SHP77 (cell line): ENCODE measurements at regions not wholly inside any gene's neighbourhood (a gene's known extent, or its start where the extent isn't known, plus 50 kb on each side); places are given as distances from the start of the nearest gene placed in this dataset.

Experiments used
- DNase-seq, 2 experiments: peaks; one replicate each; lab custom pipeline; 2025; lab: John Stamatoyannopoulos, UW

- DNase-seq: peak; percentile 41 to 43
These were observed 294.9 kb upstream of the FOXF1 start for GRCh38 chr16:86215233-86215978.

GRCh38 chr16:86215979-86216585, 294.2 kb upstream of the FOXF1 start:
- DNase-seq: no peak

- DNase-seq: no peak
These were observed 293.7 kb upstream of the FOXF1 start for GRCh38 chr16:86216591-86216990.

DNA sequence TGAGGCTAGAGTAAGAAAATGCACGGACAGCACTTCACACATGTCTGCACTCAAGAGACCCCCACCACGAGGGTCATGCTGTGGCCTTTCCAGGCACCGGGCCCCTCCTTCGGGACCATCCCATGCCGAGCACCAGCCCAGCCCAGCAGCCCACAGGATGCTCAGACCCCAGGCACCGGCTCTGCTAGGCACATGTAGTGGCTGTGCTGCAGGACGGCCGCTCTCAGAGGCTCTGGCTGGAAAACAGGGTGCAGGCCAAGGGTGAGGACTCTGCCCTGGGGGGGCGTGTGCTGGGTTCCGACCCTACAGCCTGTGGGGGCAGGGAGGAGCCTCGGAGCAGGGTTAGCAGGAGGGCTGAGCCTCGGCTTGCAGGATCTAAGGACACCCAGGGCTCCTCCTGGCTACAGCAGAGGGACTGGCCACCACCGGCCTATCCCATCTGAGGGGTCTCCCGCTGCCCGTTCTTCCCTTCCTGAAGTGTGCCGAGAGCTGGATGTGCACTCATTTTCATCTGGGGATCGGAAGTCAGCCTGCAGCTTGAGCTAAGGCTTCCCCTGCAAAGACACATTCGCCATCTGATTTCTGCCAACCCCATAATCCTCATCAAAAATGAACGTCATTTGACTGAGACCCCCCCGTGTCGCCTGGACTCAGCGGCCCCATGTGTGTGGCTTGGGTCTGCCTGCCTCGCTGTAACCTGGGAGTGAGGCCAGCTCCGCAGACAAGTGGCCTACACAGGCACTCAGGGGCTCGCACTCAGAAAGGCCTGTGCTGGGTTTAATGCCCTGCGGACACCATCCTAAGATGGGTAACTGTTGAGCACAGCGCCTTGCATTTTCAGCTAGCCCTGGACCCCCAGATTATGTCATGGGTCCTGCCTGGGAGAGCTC, 293.1 kb upstream of the FOXF1 start:
- no peak for DNase-seq

DNA sequence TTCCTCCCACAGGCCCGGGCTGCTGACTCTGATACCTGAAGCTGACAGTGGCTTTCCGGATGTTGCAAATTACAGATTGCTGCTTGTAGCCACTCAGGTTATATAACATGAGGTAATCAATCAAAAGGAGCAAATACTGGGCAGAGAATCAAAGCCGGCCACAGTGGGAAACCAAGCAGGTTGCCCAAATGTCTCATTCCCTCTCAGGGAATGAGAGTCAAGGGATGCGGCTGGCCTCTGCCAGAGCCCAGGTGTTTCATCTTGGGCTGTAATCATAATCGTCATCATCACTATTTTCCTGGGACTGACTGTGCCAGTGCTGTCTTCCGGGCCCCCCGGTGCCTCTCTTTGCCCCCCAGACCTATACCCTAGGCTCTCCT, 292.4 kb upstream of the FOXF1 start:
- no peak for DNase-seq

- no peak for DNase-seq
These were observed 291.7 kb upstream of the FOXF1 start for GRCh38 chr16:86218479-86219170.

DNA sequence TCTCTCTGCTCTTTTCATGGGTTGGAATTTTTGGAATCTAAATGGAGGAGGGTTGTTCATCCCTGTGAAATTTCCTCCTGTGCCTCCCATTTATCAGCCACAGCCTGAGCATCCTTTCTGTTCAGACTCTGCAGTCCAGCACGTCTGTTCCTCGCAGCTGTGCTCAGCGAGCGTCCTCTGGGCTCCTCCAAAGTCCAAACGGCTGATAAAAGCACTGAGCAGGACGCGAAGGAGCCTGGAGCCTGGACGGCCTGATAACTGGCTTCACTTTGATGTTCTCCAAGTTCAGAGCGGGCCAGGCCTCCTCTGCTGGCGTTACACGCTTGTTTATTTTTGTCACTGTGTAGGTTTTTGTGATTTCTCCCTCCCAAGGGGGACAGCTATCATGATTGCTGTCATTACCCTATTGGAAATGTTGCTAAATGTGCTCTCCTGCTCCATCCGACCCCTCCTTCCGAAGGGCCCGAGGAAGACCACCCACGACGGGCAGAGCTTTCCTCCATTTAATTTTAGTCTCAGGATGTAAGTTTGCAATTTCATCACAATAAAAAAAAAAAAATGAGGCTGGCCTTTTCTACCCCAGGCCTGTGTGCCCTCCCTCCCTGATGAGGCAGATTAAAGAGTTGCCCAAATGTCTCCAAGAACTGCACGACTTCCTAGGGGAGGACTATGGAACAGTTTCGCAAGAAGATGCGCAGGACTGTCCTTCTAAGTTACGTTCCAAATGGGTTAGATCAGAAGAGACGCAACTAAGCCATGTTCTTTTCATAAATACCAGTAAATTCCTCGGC, 290.5 kb upstream of the FOXF1 start:
- no peak for DNase-seq

GRCh38 chr16:86220561-86220960, 289.8 kb upstream of the FOXF1 start:
- DNase-seq: no peak

DNA sequence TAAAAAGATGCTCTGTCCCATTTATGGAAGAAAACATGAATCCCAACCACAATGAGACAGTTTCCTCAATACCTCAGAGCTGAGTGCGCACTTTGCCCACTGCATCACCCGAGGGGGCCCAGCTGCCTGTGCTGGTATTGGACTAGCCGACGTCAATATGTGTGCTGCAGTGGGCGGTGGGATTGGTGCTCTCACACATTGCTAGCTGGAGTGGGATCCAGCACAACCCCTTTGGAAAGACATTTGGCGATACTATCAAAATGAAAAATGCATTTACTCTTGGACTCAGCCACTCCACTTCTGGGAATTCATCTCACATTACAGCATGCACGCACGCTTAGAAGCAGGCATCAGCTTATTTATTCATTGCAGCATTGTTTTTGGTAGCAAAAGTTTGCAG, 289.2 kb upstream of the FOXF1 start:
- DNase-seq: no peak

DNA sequence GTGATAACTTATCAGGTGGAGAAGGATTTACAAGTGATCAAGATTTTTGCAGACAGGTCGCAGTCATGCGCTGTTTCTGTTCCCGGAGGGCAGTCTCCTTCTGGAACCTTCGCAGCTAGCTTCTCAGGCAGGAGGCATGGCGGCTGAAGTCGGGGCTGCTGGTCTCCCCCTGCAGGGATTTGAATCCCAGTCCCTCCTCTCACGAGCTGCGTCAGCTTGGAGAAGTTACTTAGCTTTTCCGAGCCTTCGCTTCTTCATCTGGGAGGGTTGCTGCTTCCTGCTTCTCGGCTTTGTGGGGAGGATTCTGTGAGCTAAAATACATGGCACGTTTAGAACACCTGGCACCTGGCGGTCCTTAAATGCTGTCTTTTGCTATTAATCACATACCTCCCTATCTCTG, 287.8 kb upstream of the FOXF1 start:
- no peak for DNase-seq

- DNase-seq: no peak
These were observed 287.3 kb upstream of the FOXF1 start for GRCh38 chr16:86222965-86223551.

- no peak for DNase-seq
These were observed 286.2 kb upstream of the FOXF1 start for GRCh38 chr16:86224126-86224525.

DNA sequence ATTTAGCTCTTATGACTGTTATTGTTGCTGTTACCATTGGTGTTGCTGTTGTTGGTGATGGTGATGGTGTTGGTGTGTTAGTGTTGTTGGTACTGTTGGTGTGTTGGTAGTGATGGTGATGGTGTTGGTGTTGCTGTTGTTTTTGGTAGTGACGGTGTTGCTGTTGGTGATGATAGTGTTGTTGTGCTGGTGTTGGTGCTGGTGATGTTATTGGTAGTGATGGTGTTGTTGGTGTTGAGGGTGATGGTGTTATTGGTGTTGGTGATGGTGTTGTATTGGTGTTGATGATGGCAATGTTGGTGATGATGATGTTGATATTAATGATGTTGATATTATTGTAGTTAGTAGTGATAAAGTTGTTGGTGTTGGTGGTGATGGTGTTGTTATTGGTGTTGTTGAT, 285.7 kb upstream of the FOXF1 start:
- no peak for DNase-seq

DNA sequence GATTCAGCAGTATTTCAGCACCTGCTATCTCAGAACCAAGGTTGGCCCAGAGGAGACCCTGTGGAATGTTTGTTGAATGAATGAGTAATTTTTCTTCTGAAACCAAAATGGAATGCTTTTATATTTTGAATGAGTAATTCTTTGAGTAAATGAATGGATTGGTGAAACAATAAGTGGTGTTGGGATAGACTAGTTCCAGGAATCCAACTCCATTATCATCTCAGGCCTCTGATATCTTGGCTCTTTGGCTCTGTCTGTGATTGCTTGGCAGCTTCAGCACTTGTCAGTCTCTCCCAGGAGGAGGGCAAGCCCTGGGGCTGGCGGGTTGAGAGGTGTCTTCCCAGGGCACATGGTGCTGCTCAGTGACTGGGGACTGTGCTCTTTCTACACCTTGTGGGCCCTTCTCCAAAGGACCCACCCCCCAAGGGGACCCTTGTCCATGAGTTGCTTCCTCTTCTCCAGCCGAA, 284.4 kb upstream of the FOXF1 start:
- DNase-seq: no peak

GRCh38 chr16:86227041-86227440, 283.3 kb upstream of the FOXF1 start:
- DNase-seq: no peak

- no peak for DNase-seq
These were observed 282.5 kb upstream of the FOXF1 start for GRCh38 chr16:86227801-86228200.

- DNase-seq: no peak
These were observed 281.6 kb upstream of the FOXF1 start for GRCh38 chr16:86228713-86229112.

DNA sequence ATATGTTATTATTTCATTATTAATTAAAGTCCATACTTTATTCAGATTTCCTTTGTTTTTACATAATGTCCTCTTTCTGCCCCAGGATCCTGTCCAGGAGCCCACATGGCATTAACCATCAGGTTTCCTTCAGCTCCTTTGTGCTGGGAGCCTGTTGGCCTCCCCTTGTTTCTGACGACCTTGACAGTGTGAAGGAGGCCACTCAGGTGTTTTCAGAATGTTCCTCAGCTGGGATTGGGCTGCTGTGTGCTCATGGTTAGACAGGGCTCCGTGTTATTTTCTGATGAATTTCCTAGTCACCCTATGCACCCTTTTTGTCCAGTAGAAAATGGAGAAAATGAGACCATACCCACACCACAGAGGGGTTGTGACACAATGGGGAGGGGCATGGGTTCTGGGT, 281.0 kb upstream of the FOXF1 start:
- no peak for DNase-seq

DNA sequence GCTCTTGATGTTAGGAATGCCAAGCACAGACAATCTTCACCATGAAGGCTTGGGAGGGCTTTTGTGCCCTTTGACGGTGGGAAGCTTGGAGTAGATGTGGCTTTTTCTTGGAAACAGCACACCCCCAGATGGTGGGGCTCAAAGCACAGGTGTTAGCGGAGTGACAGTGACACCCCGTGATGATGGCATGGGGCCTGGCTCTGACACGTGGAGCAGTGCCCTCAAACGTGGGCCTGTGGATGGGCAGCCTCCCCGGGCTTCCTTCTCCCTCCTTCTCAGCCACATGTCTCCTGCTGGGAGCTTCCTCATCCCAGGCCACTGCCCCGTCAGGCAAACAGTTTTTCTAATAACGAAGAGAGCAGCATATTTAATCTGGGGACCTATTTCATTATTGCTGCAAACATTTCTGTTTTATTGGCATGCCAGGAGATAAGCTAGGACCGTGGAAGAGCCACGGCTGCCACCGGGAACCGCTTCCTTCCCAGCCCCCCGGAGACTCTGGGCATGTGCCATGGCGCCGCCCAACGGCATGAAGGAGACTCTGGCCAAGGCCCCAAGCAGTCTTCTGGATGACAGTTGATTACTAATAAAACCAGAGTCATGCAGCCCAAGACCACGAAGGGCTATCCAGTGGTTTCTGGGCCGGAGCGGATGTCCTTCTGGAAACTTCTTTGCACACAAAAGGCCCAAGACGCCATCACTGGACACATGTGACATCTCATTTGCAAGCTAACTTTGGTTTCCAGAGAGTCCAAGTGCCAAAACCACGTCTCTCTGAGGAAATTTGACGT, 280.3 kb upstream of the FOXF1 start:
- DNase-seq: no peak

GRCh38 chr16:86231321-86231995, 278.9 kb upstream of the FOXF1 start:
- no peak for DNase-seq
